ENCODE measurements at regions not wholly inside any gene's neighbourhood (a gene's known extent, or its start where the extent isn't known, plus 50 kb on each side); places are given as distances from the start of the nearest gene placed in this dataset.
"Not testable (repeated sequence)": the region's sequence is repeated elsewhere in the genome, so short reads cannot be mapped to it uniquely, and the experiment has no call there.

DNA sequence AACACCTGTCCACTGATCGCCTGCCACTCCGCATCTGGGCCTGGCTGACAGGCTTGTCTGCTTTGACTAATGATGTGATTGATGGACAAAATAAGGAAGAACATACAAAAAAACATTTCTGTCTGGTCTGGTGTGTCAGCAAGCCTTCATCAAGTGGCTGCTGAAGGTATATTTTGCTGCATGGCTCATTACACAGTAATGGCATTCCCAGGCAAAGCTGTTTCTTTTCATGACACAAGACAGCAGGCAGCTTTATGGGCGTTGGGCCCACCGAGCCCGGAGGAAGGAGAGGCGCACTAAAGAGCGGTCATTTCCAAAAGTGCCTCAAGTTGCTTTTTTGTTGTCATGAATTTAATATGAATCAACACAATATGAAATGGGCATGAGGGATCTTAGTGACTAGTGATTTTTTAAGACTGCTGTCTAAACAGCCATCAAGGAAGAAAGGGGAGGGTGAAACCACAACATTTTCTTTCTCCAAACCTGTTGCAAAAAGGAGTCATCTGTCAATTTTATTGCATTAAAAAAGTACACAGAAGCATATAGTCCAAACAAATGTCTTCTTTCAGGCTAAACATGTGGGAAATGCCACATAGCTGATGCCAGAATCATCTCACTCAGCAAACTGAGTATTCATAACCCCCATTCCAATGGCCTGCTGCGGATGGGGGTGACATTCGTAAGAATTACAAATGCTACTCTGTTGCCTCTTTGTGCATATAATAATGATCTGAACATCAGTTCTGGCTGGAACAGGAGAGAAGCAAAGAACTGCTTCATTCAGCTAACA, 476.6 kb downstream of the ZNF536 start:
- peak; percentile 54 to 72 (median 57) for DNase-seq (ENCODE audit: low read depth in 3 of 3, low spot score in 2 of 3)

DNA sequence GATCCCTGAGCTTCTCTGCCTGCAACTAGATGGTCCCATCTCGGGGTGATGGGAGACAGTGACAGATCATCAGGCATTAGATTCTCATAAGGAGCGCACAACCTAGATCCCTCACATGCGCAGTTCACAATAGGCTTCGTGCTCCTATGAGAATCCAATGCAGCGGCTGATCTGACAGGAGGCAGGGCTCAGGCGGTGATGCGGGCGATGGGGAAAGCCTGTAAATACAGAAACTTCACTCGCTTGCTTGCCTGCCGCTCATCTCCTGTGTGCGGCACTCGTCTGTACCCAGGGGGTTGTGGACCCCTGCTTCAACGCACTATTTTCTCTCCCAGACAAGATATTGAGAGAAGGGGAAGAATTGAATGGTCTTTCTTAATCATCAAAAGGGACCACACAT, 473.9 kb downstream of the ZNF536 start:
- no peak for DNase-seq (ENCODE audit: low read depth in 3 of 3, low spot score in 2 of 3)

DNA sequence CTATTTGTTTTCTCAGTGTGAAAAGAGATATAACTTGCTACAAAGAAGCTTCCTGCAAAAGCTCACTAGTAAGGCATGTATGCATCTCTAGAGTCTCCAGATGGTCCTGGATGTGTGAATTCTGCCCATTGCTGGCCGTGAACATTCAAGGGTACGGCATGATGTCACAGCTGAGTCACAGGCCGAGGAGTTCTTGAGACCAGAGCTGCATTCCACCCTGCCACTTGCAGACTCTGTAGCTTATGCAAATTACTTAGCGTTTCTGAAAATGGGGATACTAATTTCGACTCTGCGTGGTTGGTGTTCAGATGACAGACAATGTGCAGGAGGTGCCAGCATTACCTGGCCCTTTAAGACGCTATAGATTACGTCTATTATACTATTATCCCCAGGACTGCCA, 470.7 kb downstream of the ZNF536 start:
- DNase-seq (ENCODE audit: low read depth in 3 of 3, low spot score in 2 of 3) = no peak

DNA sequence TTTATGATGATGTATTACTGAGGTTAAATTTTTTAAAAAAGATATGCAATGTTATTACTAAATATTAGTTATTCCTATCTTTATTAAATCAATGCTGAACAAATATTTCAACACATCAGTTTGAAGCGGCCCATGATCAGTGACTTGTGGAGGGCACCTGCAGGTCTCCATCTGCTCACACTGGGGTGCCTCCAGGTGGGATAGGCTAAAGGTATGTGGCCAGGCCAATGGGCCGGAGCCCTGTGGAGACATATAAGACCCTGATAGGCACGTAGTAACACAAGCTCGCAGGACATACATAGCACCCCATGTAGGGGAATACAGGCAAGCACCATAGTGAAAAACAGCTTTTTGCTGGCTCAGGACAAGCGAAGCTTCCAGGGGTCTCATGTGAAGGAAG, 469.8 kb downstream of the ZNF536 start:
- DNase-seq (ENCODE audit: low read depth in 3 of 3, low spot score in 2 of 3) = no peak

DNA sequence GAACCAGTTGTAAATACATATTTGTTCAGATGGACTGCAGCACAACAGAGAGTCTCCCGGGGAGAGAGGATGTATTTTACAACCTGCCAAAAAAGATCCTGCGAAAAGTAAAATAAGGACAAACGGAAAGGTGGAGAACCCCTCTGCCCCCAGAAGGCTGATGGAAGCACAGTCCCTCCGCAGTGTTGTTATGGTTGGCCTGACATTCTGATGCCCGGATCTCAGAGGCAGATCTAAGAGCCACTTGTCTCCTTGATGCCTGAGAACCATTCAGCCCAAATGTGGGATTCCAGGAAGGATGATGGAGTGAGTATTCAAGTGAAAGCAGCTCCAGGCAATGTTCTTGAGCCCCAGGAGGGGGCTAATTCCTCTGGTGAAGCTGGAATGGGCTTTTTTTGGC, 458.7 kb downstream of the ZNF536 start:
- DNase-seq (ENCODE audit: low read depth in 3 of 3, low spot score in 2 of 3) = no peak

DNA sequence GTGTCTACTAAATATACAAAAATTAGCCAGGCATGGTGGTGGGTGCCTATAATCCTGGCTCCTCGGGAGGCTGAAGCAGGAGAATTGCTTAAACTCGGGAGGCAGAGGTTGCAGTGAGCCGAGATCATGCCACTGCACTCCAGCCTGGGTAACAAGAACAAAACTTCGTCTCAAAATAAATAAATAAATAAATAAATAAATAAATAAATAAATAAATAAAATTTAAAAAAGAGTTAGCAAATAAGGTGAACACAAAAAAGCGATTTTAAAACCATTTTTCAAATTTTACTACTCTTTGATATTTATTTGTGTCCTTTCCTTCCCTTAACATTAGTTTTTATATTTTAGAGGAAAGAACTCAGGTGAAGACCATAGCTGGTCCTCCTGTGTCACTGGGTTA, 453.3 kb downstream of the ZNF536 start:
- DNase-seq (ENCODE audit: low read depth in 3 of 3, low spot score in 2 of 3) = not testable (repeated sequence)

DNA sequence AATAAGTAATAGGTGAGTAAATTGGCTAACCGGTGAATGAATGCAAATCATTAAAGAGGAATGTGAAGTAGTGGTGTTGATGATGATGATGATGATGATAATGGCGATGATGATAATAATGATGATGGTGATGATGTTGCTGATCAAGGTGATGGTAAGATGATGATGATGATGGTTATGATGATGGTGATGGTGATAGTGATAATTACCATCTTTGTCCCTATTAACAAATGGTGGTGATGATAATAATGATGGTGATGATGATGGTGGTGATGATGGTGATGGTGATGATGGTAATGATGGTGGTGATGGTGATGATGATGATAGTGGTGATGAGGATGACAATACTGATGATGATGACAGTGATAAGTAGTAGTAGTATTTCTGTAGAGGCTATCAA, 452.6 kb downstream of the ZNF536 start:
- DNase-seq (ENCODE audit: low read depth in 3 of 3, low spot score in 2 of 3) = no peak

DNA sequence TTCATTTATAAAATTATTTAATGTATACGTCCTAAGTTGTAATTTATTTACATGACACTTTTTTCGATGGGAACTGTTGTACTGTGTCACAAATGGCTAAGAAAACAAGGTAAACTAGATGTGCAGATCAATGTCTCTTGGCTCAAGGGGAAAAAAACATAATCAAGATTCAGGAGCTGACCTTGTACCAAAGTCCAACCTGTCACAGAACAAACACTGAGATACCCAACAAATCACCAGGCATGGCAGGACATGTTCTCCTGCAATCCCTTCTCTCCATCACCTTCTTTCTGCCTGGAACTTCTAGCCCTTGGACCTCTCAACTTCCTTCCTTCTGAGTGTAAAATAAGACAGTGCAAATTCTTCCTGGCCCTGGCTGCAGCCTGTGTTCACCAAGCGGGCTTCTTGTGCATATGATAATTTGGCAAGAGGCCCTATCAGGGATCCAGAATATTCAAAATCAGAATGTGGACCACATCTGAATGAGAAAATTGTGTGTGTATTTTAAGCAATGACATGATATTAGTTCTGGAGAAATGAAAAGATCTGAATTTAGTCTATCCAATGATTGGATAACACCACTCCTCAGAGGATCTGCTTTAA, 445.9 kb downstream of the ZNF536 start:
- no peak for DNase-seq (ENCODE audit: low read depth in 3 of 3, low spot score in 2 of 3)

DNA sequence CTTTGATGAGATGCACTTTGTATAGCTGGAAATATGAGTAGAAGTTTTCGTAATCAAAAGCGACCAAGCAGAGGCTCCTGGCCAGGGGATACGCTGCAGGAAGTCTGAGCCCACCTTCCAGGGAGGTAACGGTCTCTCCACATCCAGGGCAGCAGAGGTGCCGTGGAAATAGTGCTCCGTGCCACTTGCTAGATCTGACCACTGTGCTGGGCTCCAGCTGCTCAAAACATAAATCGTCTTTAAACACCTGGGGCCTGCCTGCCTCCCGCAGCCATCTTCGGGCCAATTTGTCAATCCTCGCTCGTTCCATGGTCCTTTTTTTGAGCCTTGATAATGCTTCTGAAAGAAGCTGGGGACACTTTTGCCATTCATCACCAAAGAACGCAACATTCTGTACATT, 445.0 kb downstream of the ZNF536 start:
- no peak for DNase-seq (ENCODE audit: low read depth in 3 of 3, low spot score in 2 of 3)

DNA sequence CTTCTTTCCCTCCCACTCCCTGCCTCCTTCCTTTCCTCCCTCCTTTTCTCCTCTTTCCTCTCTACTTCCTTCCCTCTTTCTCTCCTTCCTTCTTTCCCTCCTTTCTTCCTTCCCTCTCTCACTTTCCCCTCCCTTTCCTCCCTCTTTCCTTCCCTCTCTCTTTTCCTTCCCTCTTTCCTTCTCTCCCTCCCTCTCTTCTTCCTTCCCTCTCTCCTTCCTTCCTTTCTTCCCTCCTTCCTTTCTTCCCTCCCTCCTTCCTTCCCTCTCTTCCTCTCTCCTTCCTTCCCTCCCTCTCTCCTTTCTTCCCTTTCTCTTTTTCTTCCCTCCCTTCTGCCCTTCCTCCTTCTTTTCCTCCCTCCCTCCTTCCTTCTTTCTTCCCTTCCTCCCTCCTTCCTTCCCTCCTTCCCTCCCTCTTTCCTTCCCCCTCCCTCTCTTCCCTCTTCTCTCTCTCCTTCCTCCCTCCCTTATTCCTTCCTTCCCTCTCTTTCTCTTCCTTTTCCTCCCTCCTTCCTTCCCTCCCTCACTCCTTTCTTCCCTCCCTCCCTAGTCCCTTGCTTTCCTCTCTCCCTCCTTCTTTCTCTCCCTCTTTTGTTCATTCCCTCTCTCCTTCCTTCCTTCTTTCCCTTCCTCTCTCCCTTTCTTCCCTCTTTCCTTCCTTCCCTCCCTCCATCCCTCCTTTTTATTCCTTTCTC, 443.9 kb downstream of the ZNF536 start:
- no peak for DNase-seq (ENCODE audit: low read depth in 3 of 3, low spot score in 2 of 3)

DNA sequence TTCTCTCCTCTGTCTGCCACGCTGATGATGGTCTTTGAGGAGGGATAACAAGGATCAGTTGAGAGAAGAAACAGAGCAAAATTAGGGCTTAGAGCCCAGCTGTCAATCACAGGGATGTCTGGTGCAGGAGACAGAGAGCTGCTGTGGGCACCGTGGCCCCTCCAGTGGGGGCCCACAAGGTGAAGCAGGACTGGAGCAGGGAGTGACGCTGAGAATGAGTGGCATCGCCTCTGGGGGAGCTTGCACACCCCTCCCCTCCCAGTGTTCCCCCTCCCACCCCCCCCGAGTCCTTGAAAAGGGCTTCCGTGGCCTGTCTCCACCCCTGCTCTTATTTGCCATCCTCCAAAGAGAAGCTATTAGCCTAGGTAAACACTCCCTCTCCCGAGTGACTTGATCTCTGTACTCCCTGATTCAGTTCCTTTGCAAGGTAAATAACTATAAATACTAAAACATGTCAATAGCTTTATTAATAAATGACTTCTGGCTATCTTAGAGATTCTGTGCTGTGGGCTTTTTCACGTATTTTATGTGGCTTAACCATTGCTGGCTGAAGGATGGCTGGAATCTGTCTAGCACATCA, 440.0 kb downstream of the ZNF536 start:
- DNase-seq (ENCODE audit: low read depth in 3 of 3, low spot score in 2 of 3) = no peak

DNA sequence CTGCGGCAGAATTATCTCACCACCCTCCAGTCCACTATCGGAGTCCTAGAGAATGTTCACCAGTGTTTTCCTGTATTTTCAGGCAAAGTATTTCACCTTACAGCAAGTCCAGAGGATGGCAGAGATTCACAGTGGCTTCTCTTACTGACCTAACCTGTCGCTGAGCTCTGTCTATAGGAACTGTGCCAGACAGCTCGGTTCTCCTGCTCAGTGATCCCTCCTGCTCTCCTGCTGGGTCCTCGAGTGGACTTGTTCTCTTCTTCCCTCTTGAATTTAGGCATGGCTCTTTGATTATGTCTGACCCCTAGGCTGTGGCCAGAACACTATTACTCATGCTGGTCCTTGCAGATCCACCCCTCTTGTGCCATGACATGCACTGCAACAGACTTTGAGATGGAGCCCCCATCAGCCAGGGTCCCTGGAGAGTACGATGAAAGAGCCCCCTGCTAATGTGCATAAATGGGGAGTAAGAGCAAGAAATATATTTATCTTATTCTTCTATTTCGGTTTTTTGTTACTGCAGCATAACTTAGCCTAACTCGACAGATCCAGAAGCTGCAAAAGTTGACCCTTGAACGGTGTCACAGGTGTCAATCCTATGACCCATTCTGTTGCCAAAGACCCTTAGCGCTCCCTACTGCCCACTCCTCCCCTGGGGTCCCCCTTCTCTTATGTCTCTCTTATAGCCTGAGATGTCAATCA, 439.4 kb downstream of the ZNF536 start:
- no peak for DNase-seq (ENCODE audit: low read depth in 3 of 3, low spot score in 2 of 3)

DNA sequence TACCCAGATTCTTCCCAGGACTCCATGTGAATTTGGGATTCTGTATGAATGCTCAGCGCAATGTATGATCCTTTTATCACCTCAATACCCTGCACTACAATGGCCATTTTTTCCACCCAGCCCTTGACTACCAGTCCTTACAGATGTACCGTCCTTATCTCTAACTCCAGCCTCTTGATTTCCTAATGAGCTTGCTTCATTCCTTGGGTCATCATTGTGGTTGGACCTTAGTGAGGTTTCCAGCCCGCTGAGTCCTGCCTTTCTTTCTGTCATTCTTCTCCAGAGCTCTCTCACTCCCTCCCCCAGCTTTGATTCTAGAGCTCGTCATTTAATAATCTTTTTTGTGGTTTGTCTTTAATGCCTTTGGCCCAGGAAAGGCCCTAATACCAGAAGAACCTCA, 438.5 kb downstream of the ZNF536 start:
- no peak for DNase-seq (ENCODE audit: low read depth in 3 of 3, low spot score in 2 of 3)

DNA sequence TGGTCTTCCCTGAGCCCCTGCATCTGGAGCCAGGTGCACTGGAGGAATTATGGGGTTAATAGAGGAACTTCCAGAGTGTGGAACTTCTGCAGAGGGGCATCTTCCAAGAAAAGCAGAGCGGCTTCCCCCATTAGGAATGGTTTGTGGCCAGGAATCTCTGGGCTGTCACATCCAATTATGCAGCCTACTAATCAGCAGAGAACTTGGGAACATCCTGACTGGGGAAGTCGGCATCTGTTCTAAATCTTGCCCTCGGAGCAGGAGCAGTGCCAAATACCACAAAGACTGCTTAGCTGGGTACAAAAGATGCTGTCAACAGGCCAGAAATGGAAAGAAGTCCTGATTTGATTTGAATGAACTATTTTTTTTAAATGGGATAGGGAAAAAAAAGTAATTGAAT, 435.1 kb downstream of the ZNF536 start:
- DNase-seq (ENCODE audit: low read depth in 3 of 3, low spot score in 2 of 3) = no peak

DNA sequence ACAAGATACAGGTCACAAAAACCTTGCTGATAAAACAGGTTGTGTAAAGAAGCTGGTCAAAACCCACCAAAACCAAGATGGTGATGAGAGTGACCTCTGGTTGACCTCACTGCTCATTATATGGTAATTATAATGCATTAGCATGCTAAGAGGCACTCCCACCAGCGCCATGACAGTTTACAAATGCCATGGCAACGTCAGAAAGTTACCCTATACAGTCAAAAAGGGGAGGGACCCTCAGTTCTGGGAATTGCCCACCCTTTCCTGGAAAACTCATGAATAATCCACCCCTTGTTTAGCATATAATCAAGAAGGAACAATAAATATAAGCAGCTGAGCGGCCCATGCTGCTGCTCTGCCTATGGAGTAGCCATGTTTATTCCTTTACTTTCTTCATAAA, 434.1 kb downstream of the ZNF536 start:
- DNase-seq (ENCODE audit: low read depth in 3 of 3, low spot score in 2 of 3) = no peak

DNA sequence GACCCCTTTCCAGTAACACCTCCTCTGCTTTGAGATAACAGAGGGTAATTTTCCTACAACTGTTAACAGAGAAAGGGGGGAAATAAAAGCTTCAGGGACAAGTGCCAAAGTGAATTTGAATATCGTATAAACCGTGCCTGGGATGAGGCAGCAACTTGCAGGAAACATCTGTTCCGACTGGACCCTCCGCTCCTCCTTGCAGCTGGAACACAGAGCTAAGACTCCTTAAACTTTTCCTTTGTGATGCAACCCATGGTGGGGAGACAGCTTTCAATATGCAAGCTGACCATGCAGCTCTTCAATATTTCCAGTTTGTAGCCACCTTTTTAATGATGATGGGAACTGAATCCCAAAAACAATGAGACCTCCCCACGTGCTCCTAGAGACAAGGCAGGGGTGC, 432.6 kb downstream of the ZNF536 start:
- no peak for DNase-seq (ENCODE audit: low read depth in 3 of 3, low spot score in 2 of 3)

DNA sequence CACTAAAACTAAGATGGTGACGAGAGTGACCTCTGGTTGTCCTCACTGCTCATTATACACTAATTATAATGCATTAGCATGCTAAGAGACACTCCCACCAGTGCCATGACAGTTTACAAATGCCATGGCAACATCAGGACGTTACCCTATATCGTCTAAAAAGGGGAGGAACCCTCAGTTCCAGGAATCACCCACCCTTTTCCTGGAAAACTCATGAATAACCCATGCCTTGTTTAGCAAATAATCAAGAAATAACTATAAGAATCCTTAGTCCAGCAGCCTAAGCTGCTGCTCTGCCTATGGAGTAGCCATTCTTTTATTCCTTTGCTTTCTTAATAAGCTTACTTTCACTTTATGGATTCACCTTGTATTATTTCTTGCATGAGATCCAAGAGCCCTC, 432.1 kb downstream of the ZNF536 start:
- not testable (repeated sequence) for DNase-seq (ENCODE audit: low read depth in 3 of 3, low spot score in 2 of 3)

DNA sequence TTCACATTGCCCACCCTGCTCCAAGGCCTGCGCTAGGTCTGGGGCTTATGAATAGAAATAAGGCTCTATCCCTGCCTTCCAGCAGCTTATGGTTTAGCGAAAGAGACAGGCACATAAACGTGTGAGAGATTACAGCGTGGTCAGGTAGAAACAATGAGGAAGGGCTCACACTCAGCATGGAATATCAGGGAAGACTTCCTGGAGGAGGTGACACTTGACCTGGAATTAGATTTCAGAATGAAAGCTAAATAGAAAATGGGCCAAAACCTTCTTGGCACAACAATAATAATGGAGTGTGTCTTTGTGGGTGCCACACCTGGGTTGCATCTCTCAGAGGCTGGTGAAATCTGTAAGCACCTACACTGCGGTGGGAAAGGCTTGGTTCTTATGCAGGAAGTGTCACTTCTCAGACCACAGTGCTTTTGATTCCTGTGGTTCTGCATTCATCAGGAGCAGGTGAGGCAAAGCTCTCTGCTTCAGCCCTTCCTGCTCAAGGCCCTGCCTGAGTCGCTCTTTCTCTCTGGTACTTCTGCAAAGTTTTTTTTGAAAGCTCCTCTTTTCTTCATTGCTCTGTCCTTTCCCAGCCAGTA, 430.3 kb downstream of the ZNF536 start:
- no peak for DNase-seq (ENCODE audit: low read depth in 3 of 3, low spot score in 2 of 3)

DNA sequence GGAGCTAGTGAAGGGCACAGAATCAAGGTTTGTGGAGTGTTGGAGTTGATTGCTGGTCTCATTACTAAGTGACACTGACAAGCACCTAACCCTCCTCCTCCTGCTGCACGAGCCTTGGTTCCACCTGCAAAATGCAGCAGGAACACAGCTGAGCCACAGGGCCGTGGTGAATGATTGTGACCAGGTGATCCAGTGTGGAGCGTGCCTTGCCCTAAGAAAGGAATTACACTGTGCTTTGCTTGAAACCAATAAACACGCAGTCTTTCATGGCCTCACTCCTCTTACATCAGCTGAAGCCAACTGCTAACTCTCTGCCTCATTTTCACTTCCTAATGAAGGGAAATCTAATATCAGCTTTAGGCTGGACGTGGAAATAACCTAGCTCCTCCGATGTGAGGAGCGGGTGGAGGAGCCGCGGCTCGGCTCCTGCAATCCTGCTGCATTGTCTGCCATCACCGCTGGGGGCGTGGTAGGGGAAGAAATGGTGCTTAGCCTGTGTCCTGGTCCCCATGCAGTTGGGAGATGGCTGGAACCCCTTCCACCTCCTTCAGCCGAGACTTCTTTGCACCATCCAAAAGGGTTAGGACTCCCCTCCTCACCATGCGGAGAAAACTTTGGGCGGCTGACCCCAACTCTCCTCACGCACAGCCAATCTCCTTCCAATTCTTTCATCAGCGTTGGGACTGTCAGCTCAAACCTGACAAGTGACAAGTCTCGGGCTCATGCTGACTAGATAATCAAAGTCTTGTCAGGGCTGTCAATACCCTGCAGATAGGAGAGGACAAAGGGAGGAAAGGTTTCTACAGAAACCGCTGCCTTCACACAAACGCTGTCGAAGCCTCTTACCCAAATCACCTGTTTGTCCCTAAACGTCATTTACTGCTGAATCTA, 427.9 kb downstream of the ZNF536 start:
- no peak for DNase-seq (ENCODE audit: low read depth in 3 of 3, low spot score in 2 of 3)

DNA sequence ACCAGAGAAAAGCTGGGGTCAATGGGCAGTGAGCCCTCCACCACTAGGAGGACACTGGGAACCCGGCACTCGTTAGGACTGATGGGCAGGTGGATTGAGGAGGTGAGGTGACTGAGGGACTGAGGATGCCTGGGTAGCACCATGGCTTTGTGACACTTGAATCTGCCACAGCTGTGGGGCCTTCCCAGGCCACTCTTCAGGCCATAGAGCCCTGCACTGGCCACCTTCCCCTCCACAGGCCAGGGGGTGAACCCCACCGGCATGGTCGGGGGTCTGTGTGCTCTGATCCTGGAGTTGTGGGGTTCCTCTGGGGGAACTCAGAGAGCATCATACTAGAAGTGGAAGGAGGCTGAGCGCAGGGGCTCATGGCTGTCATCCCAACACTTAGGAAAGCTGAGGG, 423.5 kb downstream of the ZNF536 start:
- DNase-seq (ENCODE audit: low read depth in 3 of 3, low spot score in 2 of 3) = no peak
